PFSK-1 (cell line): ENCODE measurements at regions not wholly inside any gene's neighbourhood (a gene's known extent, or its start where the extent isn't known, plus 50 kb on each side); places are given as distances from the start of the nearest gene placed in this dataset.

Source experiments
- POLR2AphosphoS5 ChIP-seq: IDR thresholded peaks from 2 replicates; pipeline ENCODE4 v1.6.1; 2012; ENCODE audit warnings: low read depth, mild to moderate bottlenecking, control low read depth, low read length, moderate library complexity
- SIN3A ChIP-seq: IDR thresholded peaks from 2 replicates; pipeline ENCODE4 v1.6.1; 2012; ENCODE audit warnings: mild to moderate bottlenecking, low read length, moderate library complexity, borderline replicate concordance; ENCODE audit not compliant: insufficient read depth
- TAF1 ChIP-seq: IDR thresholded peaks from 2 replicates; pipeline ENCODE4 v1.6.1; 2012; ENCODE audit warnings: low read length, control low read depth, borderline replicate concordance; ENCODE audit not compliant: insufficient read depth
- TF ChIP-seq, protein P1 (sequence below), 2 experiments: IDR thresholded peaks; 2 replicates each; pipeline versions ENCODE4 v1.6.1 to v1.8.0; 2011 to 2012; ENCODE audit warnings: low read depth in 2 of 2, low read length in 2 of 2, control low read depth in 1 of 2, inconsistent platforms in 1 of 2, mild to moderate bottlenecking in 1 of 2, moderate library complexity in 1 of 2; ENCODE audit not compliant: insufficient read depth in 1 of 2

DNA sequence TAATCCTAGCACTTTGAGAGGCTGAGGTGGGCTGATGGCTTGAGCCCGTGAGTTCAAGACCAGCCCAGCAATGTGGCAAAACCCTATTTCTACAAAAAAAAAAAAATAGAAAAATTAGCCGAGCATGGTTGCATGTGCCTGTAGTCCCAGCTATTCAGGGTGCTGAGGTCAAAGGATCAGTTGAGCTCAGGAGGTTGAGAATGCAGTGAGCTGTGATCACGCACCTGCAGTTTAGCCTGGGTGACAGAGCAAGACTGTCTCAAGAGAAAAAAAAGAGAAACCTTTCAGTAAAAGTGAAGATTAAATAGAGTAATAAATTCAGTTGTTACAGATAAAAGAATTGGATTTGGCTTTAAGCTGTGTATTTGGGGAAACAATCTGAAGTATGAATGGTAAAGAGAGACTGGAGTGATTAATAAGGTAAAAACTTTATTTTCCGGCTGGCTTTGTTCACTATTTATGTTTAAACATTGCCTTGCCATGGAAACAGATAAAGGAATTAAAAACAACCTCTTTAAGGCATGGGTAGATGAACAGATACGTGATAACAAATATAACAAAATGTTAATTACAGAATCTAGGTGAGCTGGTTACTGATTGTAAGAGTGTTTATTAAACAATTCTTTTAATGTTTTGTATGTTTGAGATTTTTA, 56.0 kb upstream of the PCAT7 start:
- TF ChIP-seq, protein P1, sequence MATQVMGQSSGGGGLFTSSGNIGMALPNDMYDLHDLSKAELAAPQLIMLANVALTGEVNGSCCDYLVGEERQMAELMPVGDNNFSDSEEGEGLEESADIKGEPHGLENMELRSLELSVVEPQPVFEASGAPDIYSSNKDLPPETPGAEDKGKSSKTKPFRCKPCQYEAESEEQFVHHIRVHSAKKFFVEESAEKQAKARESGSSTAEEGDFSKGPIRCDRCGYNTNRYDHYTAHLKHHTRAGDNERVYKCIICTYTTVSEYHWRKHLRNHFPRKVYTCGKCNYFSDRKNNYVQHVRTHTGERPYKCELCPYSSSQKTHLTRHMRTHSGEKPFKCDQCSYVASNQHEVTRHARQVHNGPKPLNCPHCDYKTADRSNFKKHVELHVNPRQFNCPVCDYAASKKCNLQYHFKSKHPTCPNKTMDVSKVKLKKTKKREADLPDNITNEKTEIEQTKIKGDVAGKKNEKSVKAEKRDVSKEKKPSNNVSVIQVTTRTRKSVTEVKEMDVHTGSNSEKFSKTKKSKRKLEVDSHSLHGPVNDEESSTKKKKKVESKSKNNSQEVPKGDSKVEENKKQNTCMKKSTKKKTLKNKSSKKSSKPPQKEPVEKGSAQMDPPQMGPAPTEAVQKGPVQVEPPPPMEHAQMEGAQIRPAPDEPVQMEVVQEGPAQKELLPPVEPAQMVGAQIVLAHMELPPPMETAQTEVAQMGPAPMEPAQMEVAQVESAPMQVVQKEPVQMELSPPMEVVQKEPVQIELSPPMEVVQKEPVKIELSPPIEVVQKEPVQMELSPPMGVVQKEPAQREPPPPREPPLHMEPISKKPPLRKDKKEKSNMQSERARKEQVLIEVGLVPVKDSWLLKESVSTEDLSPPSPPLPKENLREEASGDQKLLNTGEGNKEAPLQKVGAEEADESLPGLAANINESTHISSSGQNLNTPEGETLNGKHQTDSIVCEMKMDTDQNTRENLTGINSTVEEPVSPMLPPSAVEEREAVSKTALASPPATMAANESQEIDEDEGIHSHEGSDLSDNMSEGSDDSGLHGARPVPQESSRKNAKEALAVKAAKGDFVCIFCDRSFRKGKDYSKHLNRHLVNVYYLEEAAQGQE (IDR thresholded peaks at IDR 0.05; ENCODE audit: insufficient read depth in 1 of 2, low read depth in 2 of 2, low read length in 2 of 2) = no peak
- no peak for TF ChIP-seq SIN3A
- TF ChIP-seq POLR2AphosphoS5 = no peak
- TF ChIP-seq TAF1 = no peak
